Testis (tissue), 2 donors: ENCODE measurements at regions not wholly inside any gene's neighbourhood (a gene's known extent, or its start where the extent isn't known, plus 50 kb on each side); places are given as distances from the start of the nearest gene placed in this dataset.

ENCODE experiments used
- DNase-seq: peaks from one replicate; pipeline ENCODE4 v3.0.0-alpha.2; 2019
- H3K27ac ChIP-seq, 2 donors: fragments of 200-600 bp; sonication (generic); one replicate each; pipeline ENCODE4 v1.5.1; 2019
- H3K27me3 ChIP-seq: fragments of 200-600 bp; sonication (generic); one replicate; pipeline ENCODE4 v1.5.1; 2019
- H3K36me3 ChIP-seq: fragments of 200-600 bp; sonication (generic); one replicate; pipeline ENCODE4 v1.5.1; 2017; ENCODE audit warnings: low read depth; ENCODE audit errors: missing control alignments
- H3K4me1 ChIP-seq: fragments of 200-600 bp; sonication (generic); one replicate; pipeline ENCODE4 v1.5.1; 2019
- H3K4me3 ChIP-seq, 2 donors: fragments of 200-600 bp; sonication (generic); one replicate each; pipeline ENCODE4 v1.5.1; 2017 to 2019
- H3K9me3 ChIP-seq: fragments of 200-600 bp; sonication (generic); one replicate; pipeline ENCODE4 v1.5.1; 2017
- CTCF ChIP-seq, 3 experiments: fragments of 450-650 bp in 2 of 3; fragments of 200-600 bp in 1 of 3; sonication (generic) in 1 of 3; IDR thresholded peaks; one replicate each; pipeline ENCODE4 v1.5.1; 2016 to 2019; ENCODE audit warnings: antibody characterized with exemption in 3 of 3, mild to moderate bottlenecking in 2 of 3, moderate library complexity in 1 of 3
- POLR2A ChIP-seq: fragments of 450-650 bp; IDR thresholded peaks from one replicate; pipeline ENCODE4 v1.6.1; 2017; ENCODE audit warnings: antibody characterized with exemption, mild to moderate bottlenecking, moderate library complexity
- WGBS, 2 donors: methylation state at CpG; one replicate each; pipeline ENCODE4 v1.1.5; 2018; 5-methylcytosine and 5-hydroxymethylcytosine counted together
- intact Hi-C: fragments of 100-400 bp; cut with DNase I; formaldehyde crosslinking; loops from one replicate; pipeline ENCODE4 v1.15.1; 2023; ENCODE audit warnings: low total_unique reads

DNA sequence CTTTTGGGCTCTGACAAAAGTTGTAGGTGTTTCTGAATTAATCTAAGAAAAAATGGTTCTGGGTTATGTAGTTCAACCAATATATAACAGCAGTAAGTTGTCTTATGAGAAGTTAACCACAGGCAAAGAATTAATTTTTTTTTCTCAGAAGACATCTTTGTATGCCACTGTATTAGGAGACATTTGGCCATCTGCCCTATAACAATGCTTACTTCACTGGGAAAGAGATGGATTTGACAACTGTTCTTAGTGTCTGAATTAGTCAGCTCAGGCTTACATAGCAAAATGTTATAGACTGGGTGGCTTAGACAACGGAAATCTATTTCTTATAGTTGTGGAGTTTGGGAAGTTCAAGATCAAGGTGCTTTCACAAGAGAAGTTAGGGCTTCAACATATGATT lies 508.1 kb downstream of the STIM2 start:
- WGBS, 2 donors: 83 to 85% methylated on average over 1 of the region's 1 CpG
- H3K9me3 ChIP-seq: no peaks in the 10 kb centered on the region
- no peak overlapping the region for H3K27ac ChIP-seq
- no peak for DNase-seq
- TF ChIP-seq CTCF (IDR thresholded peaks at IDR 0.05) (no peak), POLR2A (no peak)
- no peaks in the 10 kb centered on the region for H3K4me1 ChIP-seq
- intact Hi-C loops: no loop called here
- H3K27me3 ChIP-seq: no peaks in the 10 kb centered on the region
- no peaks in the 10 kb centered on the region for H3K36me3 ChIP-seq
- no peak overlapping the region for H3K4me3 ChIP-seq

DNA sequence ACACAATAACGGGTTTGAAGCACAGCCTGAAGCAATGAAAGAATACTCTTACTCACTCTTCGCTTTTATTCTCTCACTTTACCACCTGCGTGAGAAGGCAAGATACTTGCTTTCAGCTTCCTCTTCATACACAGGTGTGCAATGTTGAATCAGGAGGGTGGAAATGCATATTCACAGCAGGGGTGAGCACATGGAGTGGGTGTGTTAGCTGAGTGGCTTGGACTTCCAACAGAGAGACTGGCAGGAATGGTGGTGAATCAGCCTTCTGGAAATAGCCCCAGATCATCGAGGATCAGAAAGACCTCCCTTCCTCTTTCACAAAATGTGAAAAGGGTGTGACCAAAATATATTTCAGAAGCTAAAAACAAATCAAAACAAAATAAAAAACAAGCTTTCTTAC lies 521.2 kb downstream of the STIM2 start:
- Histone ChIP-seq H3K4me1 (no peaks in the 10 kb centered on the region), H3K36me3 (no peaks in the 10 kb centered on the region), H3K27ac (no peak overlapping the region), H3K4me3 (no peak overlapping the region), H3K27me3 (no peaks in the 10 kb centered on the region), H3K9me3 (no peaks in the 10 kb centered on the region)
- WGBS, 2 donors: 87 to 88% methylated on average over 4 of the region's 4 CpGs
- DNase-seq: no peak
- intact Hi-C loops: no loop called here
- TF ChIP-seq CTCF (IDR thresholded peaks at IDR 0.05) (no peak), POLR2A (no peak)

- no peak for DNase-seq
- H3K4me3 ChIP-seq: no peak overlapping the region
These were observed 527.1 kb downstream of the STIM2 start for GRCh38 chr4:27387711-27388110.

GRCh38 chr4:27397886-27398285 lies 537.2 kb downstream of the STIM2 start:
- H3K36me3 ChIP-seq: no peaks in the 10 kb centered on the region
- H3K27me3 ChIP-seq: no peaks in the 10 kb centered on the region
- no peak overlapping the region for H3K4me3 ChIP-seq
- no peak for DNase-seq
- H3K9me3 ChIP-seq: no peaks in the 10 kb centered on the region
- no peak overlapping the region for H3K27ac ChIP-seq
- no peaks in the 10 kb centered on the region for H3K4me1 ChIP-seq
- 72 to 88% methylated on average over 1 of the region's 1 CpG for WGBS, 2 donors
- intact Hi-C loops: no loop called here
- TF ChIP-seq POLR2A (no peak), CTCF (IDR thresholded peaks at IDR 0.05) (no peak)

More at GRCh38 chr4:27387711-27388110, 527.1 kb downstream of the STIM2 start:
- Histone ChIP-seq H3K36me3 (no peaks in the 10 kb centered on the region), H3K27ac (no peak overlapping the region), H3K4me1 (no peaks in the 10 kb centered on the region), H3K27me3 (no peaks in the 10 kb centered on the region), H3K9me3 (no peaks in the 10 kb centered on the region)
- intact Hi-C loops: no loop called here
- TF ChIP-seq CTCF (IDR thresholded peaks at IDR 0.05) (no peak), POLR2A (no peak)
- 80 to 88% methylated on average over 1 of the region's 1 CpG for WGBS, 2 donors

GRCh38 chr4:27398631-27399310 lies 538.1 kb downstream of the STIM2 start:
- Histone ChIP-seq H3K4me1 (no peaks in the 10 kb centered on the region), H3K9me3 (no peaks in the 10 kb centered on the region), H3K27ac (no peak overlapping the region), H3K27me3 (no peaks in the 10 kb centered on the region), H3K4me3 (no peak overlapping the region), H3K36me3 (no peaks in the 10 kb centered on the region)
- DNase-seq: no peak
- whole genome bisulfite sequencing, 2 donors: 76 to 82% methylated on average over 7 of the region's 7 CpGs
- intact Hi-C loops: no loop called here
- TF ChIP-seq POLR2A: no peak
- no peak for TF ChIP-seq CTCF (IDR thresholded peaks at IDR 0.05)
